NB4 (cell line): ENCODE measurements at regions not wholly inside any gene's neighbourhood (a gene's known extent, or its start where the extent isn't known, plus 50 kb on each side); places are given as distances from the start of the nearest gene placed in this dataset.

Experiments used
- DNase-seq: peaks from one replicate; pipeline ENCODE4 v3.0.0; 2010; ENCODE audit warnings: low read depth
- H3K4me3 ChIP-seq: one replicate; pipeline ENCODE4 v1.5.1; 2011; ENCODE audit warnings: mild to moderate bottlenecking, low read depth, low read length, moderate library complexity
- MAX ChIP-seq: IDR thresholded peaks from 2 replicates; pipeline ENCODE4 v1.6.1; 2011; ENCODE audit warnings: low read depth, low read length
- MYC ChIP-seq: IDR thresholded peaks from 2 replicates; pipeline ENCODE4 v1.6.1; 2011; ENCODE audit warnings: low read depth, low read length
- POLR2A ChIP-seq: IDR thresholded peaks from 2 replicates; pipeline ENCODE4 v1.6.1; 2011; ENCODE audit warnings: mild to moderate bottlenecking; ENCODE audit not compliant: insufficient read length; ENCODE audit errors: extremely low read depth
- TF ChIP-seq, protein P1 (sequence below): IDR thresholded peaks from one replicate; pipeline ENCODE4 v1.5.1; 2012; ENCODE audit warnings: low read depth, low read length

DNA sequence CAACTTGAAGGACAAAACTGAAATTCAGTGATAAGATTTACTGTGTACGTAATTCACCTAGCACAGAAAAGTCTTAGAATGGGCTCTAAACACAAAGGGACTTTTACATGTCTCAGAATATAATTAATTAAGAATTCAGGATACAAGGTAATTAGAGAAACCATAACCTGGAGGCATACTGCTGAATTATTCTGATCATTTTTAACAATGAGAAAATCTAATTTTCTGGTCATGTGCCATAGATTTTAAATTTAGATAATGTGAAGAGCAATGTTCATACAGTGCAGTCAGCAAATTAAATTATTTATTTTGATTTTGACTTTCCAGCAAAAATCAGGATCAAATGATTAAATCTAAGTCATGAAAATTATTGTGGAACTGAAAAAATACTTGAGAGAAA lies 67.0 kb upstream of the MTNR1B start:
- H3K4me3 ChIP-seq, result no peak overlapping the region
- TF ChIP-seq POLR2A, result no peak
- TF ChIP-seq MAX, result no peak
- no peak for TF ChIP-seq MYC
- TF ChIP-seq, protein P1, sequence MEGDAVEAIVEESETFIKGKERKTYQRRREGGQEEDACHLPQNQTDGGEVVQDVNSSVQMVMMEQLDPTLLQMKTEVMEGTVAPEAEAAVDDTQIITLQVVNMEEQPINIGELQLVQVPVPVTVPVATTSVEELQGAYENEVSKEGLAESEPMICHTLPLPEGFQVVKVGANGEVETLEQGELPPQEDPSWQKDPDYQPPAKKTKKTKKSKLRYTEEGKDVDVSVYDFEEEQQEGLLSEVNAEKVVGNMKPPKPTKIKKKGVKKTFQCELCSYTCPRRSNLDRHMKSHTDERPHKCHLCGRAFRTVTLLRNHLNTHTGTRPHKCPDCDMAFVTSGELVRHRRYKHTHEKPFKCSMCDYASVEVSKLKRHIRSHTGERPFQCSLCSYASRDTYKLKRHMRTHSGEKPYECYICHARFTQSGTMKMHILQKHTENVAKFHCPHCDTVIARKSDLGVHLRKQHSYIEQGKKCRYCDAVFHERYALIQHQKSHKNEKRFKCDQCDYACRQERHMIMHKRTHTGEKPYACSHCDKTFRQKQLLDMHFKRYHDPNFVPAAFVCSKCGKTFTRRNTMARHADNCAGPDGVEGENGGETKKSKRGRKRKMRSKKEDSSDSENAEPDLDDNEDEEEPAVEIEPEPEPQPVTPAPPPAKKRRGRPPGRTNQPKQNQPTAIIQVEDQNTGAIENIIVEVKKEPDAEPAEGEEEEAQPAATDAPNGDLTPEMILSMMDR, result no peak
- DNase-seq, result no peak

- no peak for DNase-seq
- TF ChIP-seq, protein P1, result no peak
- TF ChIP-seq POLR2A, result no peak
- TF ChIP-seq MAX, result no peak
- no peak for TF ChIP-seq MYC
Observed at GRCh38 chr11:92907671-92908070, 61.8 kb upstream of the MTNR1B start.

GRCh38 chr11:92909214-92909613 lies 60.2 kb upstream of the MTNR1B start:
- H3K4me3 ChIP-seq, result no peak overlapping the region
- TF ChIP-seq, protein P1, result no peak
- TF ChIP-seq MAX (no peak), MYC (no peak), POLR2A (no peak)
- no peak for DNase-seq

More at GRCh38 chr11:92907671-92908070, 61.8 kb upstream of the MTNR1B start:
- no peak overlapping the region for H3K4me3 ChIP-seq

GRCh38 chr11:92911478-92911877 lies 58.0 kb upstream of the MTNR1B start:
- no peak overlapping the region for H3K4me3 ChIP-seq
- DNase-seq, result no peak
- TF ChIP-seq MYC (no peak), POLR2A (no peak), MAX (no peak)
- TF ChIP-seq, protein P1, result no peak

DNA sequence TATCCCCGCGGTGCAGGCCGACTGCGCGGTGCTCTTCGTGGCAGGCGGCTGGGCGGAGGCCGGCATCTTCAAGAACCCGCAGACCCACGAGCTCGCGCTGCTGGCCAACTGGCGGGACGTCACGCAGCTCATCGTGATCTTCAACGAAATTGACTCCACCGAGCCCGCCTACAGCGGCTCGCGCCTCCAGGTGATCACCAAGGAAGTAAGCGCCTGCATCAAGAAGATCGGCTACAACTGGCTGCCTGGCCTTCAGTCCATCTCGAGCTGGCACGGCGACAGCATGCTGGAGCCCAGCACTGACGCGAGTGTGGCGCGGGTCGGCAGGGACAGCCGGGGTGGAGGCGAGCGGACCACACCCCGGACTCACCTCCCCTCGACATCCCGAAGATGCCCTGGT lies 53.9 kb upstream of the MTNR1B start:
- no peak overlapping the region for H3K4me3 ChIP-seq
- DNase-seq, result no peak
- TF ChIP-seq MAX, result no peak

GRCh38 chr11:92916299-92916698 lies 53.2 kb upstream of the MTNR1B start:
- H3K4me3 ChIP-seq, result no peak overlapping the region
- DNase-seq, result no peak
- TF ChIP-seq, protein P1, result no peak
- TF ChIP-seq MAX (no peak), MYC (no peak), POLR2A (no peak)
